Body of pancreas (tissue), 4 donors: ENCODE measurements at regions not wholly inside any gene's neighbourhood (a gene's known extent, or its start where the extent isn't known, plus 50 kb on each side); places are given as distances from the start of the nearest gene placed in this dataset.

Source experiments
- ATAC-seq: fragments of 150-250 bp; one replicate; pipeline ENCODE4 v1.9.1; 2016
- DNase-seq, 4 donors: peaks; one replicate each; pipeline ENCODE4 v3.0.0-alpha.2; 2019
- H3K27ac ChIP-seq, 4 donors: fragments of 200-600 bp; sonication (generic); 1 replicate in 3 of 4; 2 replicates in 1 of 4; pipeline versions ENCODE4 v1.5.1 to v1.6.1; 2016 to 2019; ENCODE audit warnings: mild to moderate bottlenecking in 1 of 4, mixed read lengths in 1 of 4, moderate library complexity in 1 of 4
- H3K27me3 ChIP-seq, 2 donors: fragments of 200-600 bp; sonication (generic); one replicate each; pipeline ENCODE4 v1.6.0; 2016; ENCODE audit warnings: mild to moderate bottlenecking in 1 of 2
- H3K36me3 ChIP-seq, 2 donors: fragments of 200-600 bp; sonication (generic); replicated peaks in 1 of 2; 2 replicates each; pipeline ENCODE4 v1.5.1; 2016; ENCODE audit warnings: low read depth in 2 of 2; ENCODE audit not compliant: insufficient read depth in 1 of 2
- H3K4me1 ChIP-seq: fragments of 200-600 bp; sonication (generic); one replicate; pipeline ENCODE4 v1.6.0; 2016
- H3K4me3 ChIP-seq, 2 donors: fragments of 200-600 bp; sonication (generic); 1 replicate in 1 of 2; 2 replicates in 1 of 2; pipeline ENCODE4 v1.5.1; 2016 to 2019
- H3K9me3 ChIP-seq, 3 donors: fragments of 200-600 bp; sonication (generic); 1 replicate in 2 of 3; 2 replicates in 1 of 3; pipeline ENCODE4 v1.5.1; 2016
- CTCF ChIP-seq, 7 experiments: fragments of 450-650 bp in 4 of 7; fragments of 200-600 bp in 3 of 7; sonication (generic) in 3 of 7; IDR thresholded peaks; one replicate each; pipeline ENCODE4 v1.5.1; 2016 to 2019; ENCODE audit warnings: antibody characterized with exemption in 7 of 7
- POLR2A ChIP-seq, 3 donors: fragments of 450-650 bp; IDR thresholded peaks; one replicate each; pipeline ENCODE4 v1.6.1; 2016; ENCODE audit warnings: antibody characterized with exemption in 3 of 3, mild to moderate bottlenecking in 2 of 3
- WGBS, 2 donors: methylation state at CpG; one replicate each; pipeline ENCODE4 v1.1.5; 2017; 5-methylcytosine and 5-hydroxymethylcytosine counted together
- intact Hi-C: fragments of 100-400 bp; cut with DNase I; formaldehyde crosslinking; loops from one replicate; pipeline ENCODE4 v1.15.1; 2023

DNA sequence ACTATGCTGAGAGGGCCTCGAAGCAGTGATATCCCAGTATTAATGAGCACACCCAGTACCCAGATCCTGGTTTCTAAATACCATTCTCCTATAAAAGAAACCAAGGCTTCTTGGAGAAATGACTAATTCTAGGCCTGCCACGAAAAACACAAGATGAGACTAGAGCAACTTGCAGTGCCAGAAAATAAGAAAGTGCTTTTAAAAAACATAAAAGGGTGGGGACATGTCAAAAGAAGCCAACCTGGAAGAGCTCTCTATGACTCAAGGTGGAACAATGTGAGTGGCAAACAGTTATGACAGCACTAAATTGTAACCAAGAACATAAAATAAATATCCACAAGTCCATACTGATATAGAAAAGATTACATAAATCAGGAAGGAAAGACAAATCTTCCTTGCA lies 153.2 kb upstream of the KCNJ18 start:
- DNase-seq: no peak
- Histone ChIP-seq H3K27me3 (no peaks in the 10 kb centered on the region), H3K9me3 (no peaks in the 10 kb centered on the region), H3K36me3 (no peaks in the 10 kb centered on the region), H3K4me1 (no peaks in the 10 kb centered on the region), H3K27ac (no peak overlapping the region), H3K4me3 (no peak overlapping the region)
- 38 to 45% methylated on average over 2 of the region's 2 CpGs for WGBS, 2 donors
- TF ChIP-seq POLR2A (IDR thresholded peaks at IDR 0.05): no peak
- no peak for TF ChIP-seq CTCF (IDR thresholded peaks at IDR 0.05)
- intact Hi-C loops: no loop called here
- ATAC-seq: no peak

GRCh38 chr17:21540502-21540901 lies 151.8 kb upstream of the KCNJ18 start:
- 93 to 98% methylated on average over 5 of the region's 5 CpGs for WGBS, 2 donors
- intact Hi-C loops: no loop called here
- TF ChIP-seq CTCF (IDR thresholded peaks at IDR 0.05): no peak
- no peak for TF ChIP-seq POLR2A (IDR thresholded peaks at IDR 0.05)
- H3K4me3 ChIP-seq: no peak overlapping the region
- no peaks in the 10 kb centered on the region for H3K27me3 ChIP-seq
- H3K4me1 ChIP-seq: no peaks in the 10 kb centered on the region
- H3K27ac ChIP-seq: no peak overlapping the region
- no peak for DNase-seq
- H3K36me3 ChIP-seq: no peaks in the 10 kb centered on the region
- no peak for ATAC-seq
- H3K9me3 ChIP-seq: no peaks in the 10 kb centered on the region

GRCh38 chr17:21542070-21542469 lies 150.3 kb upstream of the KCNJ18 start:
- intact Hi-C loops: no loop called here
- ATAC-seq (no peak), DNase-seq (no peak)
- 79 to 80% methylated on average over 2 of the region's 2 CpGs for whole genome bisulfite sequencing, 2 donors
- no peak overlapping the region for H3K27ac ChIP-seq
- no peaks in the 10 kb centered on the region for H3K27me3 ChIP-seq
- H3K9me3 ChIP-seq: no peaks in the 10 kb centered on the region
- TF ChIP-seq CTCF (IDR thresholded peaks at IDR 0.05): no peak
- no peak for TF ChIP-seq POLR2A (IDR thresholded peaks at IDR 0.05)
- no peaks in the 10 kb centered on the region for H3K4me1 ChIP-seq
- H3K4me3 ChIP-seq: no peak overlapping the region
- H3K36me3 ChIP-seq: no peaks in the 10 kb centered on the region

DNA sequence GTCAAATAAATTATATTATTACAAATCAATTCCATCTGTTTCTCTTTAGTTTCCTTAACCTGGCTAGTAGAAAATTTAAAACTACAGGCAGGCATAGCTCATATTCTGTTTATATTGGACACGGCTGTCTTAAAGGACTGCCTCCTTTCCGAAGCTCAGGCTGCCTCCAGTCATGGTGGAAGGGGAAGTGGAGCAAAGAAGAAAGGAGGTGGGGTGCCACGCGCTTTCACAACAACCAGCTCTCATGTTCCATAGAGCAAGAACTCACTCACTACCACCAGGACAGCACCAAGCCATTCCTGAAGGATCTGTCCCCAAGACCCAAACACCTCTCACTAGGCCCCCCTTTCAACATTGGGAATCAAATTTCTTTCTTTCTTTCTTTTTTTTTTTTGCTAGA lies 149.3 kb upstream of the KCNJ18 start:
- no peak for DNase-seq
- 72 to 92% methylated on average over 4 of the region's 4 CpGs for WGBS, 2 donors
- no peak overlapping the region for H3K4me3 ChIP-seq
- TF ChIP-seq CTCF (IDR thresholded peaks at IDR 0.05): no peak
- TF ChIP-seq POLR2A (IDR thresholded peaks at IDR 0.05): no peak
- no peak for ATAC-seq
- no peaks in the 10 kb centered on the region for H3K27me3 ChIP-seq
- no peaks in the 10 kb centered on the region for H3K9me3 ChIP-seq
- intact Hi-C loops: no loop called here
- H3K27ac ChIP-seq: no peak overlapping the region
- no peaks in the 10 kb centered on the region for H3K36me3 ChIP-seq
- no peaks in the 10 kb centered on the region for H3K4me1 ChIP-seq

DNA sequence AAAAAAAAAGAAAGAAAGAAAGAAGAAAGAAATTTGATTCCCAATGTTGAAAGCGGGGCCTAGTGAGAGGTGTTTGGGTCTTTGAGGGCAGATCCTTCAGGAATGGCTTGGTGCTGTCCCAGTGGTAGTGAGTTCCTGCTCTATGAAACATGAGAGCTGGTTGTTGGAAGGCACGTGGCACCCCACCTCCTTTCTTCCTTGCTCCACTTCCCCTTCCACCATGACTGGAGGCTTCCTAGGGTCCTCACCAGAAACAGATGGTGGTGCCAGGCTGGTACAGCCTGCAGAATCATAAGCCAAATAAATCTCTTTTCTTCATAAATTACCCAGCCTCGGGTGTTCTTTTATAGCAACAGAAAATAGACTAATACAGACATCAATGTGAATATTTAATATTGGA lies 147.3 kb upstream of the KCNJ18 start:
- Histone ChIP-seq H3K36me3 (no peaks in the 10 kb centered on the region), H3K27ac (no peak overlapping the region), H3K4me1 (peaks cover 19% of the 10 kb centered on the region), H3K4me3 (no peak overlapping the region), H3K27me3 (no peaks in the 10 kb centered on the region), H3K9me3 (no peaks in the 10 kb centered on the region)
- WGBS, 2 donors: 83 to 89% methylated on average over 3 of the region's 3 CpGs
- intact Hi-C loops: no loop called here
- DNase-seq (no peak), ATAC-seq (no peak)
- no peak for TF ChIP-seq CTCF (IDR thresholded peaks at IDR 0.05)
- TF ChIP-seq POLR2A (IDR thresholded peaks at IDR 0.05): no peak
